HT1080 (cell line): ENCODE measurements at regions not wholly inside any gene's neighbourhood (a gene's known extent, or its start where the extent isn't known, plus 50 kb on each side); places are given as distances from the start of the nearest gene placed in this dataset.

Source experiments
- DNase-seq: peaks from one replicate; pipeline ENCODE4 v3.0.0-alpha.2; 2015; ENCODE audit warnings: low read depth

GRCh38 chr20:12069181-12069580, 151.5 kb downstream of the BTBD3 start:
- DNase-seq = no peak

DNA sequence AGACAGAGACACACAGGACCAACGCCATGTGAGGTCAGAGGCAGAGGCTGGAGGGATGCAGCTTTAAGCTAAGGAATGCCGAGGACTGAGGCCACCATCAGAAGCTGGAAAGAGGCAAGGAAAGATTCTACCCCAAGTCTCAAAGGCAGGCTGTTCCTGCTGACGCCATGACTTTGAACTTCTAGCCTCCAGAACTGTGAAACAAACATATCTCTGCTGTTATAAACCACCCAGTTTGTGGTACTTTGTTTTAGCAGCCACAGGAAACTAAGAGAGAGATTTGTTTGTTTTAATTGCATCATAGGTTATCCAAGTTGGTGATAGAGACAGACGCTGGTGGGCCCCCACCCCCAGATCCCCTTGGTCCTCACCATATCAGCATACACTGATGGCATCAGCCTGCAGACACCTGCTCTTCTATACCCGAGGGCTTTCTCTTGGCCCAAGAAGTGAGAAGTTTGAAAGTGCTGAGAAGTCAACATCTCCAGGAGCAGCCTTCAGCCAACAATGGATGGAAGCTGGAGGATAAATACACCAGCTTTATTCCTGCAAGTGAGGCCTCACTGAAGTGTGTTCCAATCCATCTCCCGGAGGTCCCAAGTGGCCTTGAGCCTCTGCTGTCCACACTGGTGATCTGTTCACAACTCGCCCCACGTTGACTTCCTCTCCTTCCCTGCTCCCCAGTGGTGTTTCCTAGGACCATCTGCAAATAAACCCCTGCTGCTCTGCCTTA, 154.7 kb downstream of the BTBD3 start:
- DNase-seq = no peak

GRCh38 chr20:12072954-12073264, 155.2 kb downstream of the BTBD3 start:
- peak; percentile 37 for DNase-seq

GRCh38 chr20:12074111-12074655, 156.5 kb downstream of the BTBD3 start:
- DNase-seq = no peak

DNA sequence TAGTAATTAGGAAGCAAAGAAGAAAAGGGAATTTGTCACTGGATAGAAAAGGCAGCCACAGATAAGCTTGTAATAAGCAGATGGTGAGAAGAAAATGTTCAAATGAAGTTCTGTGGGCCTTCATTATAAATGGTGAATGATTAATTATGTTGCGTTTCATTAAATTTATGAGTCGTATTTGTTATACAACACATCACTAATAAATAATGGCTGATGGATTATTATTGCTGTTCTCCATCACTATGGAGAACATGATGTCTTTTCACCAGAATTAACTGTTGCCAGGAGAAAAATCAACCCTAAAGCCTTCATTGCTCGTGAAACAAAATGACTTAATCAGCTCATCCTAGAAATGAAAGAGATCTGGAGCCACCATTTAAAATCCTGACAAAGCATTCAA, 158.5 kb downstream of the BTBD3 start:
- DNase-seq = no peak

- DNase-seq = no peak
Measured at GRCh38 chr20:12077875-12078274, 160.2 kb downstream of the BTBD3 start.

GRCh38 chr20:12079490-12079889, 161.8 kb downstream of the BTBD3 start:
- DNase-seq = no peak

- no peak for DNase-seq
Measured at GRCh38 chr20:12083269-12083668, 165.6 kb downstream of the BTBD3 start.

GRCh38 chr20:12084482-12084881, 166.8 kb downstream of the BTBD3 start:
- DNase-seq = no peak

DNA sequence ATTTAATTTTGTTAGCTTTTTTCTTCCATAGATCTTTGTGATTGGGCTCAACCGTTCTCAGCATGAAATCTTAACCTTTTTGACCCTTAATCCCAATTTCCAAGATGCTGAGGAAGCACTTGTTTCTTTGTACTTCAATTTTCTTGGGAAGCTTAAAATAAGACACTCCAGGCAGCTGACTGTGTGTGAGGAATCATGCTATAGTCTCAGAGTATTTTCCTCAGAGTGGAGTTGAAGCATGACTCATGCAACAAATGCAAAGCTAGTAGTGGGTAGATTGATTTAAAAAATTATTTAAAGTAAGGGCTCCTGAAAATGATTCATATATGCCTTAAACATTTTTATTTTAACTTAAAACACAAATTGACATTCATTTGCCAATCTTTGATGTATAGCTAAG, 168.7 kb downstream of the BTBD3 start:
- peak; percentile 25 for DNase-seq

GRCh38 chr20:12090920-12091319, 173.2 kb downstream of the BTBD3 start:
- DNase-seq = peak; percentile 65

DNA sequence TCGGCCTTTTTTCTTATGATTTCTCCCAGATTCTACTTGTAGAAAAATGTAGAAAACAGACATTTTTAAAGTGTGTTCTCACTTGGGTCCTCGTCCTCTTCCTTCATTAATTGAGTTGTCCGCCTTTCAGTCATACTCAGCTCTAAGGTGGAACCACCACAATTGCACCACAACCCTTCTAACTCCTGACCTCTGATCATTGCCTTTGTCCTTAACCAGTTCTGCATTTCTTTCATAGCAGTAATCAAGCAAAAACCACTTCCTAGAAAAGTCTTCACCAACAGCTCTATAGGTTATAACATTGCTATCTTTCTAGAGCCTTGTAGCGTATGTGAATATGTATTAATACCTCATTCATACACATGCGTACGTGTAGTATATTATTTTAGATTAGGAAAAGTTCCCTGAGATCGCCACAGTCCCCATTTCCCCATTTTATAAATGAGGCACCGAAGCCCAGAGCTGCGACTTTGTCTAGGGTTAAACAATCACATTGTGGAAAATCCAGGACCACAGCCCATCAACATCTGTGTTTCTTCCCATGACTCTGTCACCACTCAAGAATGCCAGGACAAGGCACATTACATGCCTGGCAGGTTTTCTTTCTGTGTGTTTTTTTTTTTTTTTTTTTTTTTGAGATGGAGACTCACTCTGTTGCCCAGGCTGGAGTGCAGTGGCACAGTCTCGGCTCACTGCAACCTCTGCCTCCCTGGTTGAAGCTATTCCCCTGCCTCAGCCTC, 175.5 kb downstream of the BTBD3 start:
- peak; percentile 20 for DNase-seq

DNA sequence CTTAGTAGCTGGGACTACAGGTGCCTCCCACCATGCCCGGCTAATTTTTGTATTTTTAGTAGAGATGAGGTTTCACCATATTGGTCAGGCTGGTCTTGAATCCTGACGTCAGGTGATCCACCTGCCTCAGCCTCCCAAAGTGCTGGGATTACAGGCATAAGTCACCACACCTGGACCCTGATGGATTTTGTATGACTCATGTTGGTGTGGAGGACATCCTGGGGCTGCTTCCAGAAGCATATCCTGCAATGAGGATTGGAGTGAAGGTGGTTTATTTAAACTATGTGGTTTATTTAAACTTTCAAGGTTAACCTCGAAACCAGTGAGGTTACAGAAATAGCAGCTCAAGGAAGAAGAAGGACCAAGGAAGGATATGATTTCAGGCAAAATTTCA, 176.1 kb downstream of the BTBD3 start:
- DNase-seq = peak; percentile 63

GRCh38 chr20:12095180-12095920, 177.7 kb downstream of the BTBD3 start:
- no peak for DNase-seq

- no peak for DNase-seq
Measured at GRCh38 chr20:12098421-12098820, 180.7 kb downstream of the BTBD3 start.

DNA sequence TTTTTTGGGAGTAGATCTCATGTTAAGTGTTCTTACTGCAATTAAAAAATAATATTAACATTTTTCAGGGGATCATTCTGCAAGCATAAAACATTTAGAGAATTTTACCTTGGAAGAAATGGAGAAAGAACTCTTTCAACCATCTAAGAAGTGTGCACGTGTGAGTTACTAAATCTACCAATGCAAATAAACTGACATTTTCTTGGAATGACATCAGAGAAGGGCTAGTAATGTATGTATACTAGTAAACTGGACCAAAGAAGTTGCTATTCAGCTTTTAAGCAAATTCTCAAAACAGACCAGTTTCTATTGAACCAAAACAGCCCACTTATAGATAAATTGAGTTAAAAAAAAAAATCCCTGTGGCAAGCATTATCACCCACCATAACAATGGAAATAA, 191.2 kb downstream of the BTBD3 start:
- DNase-seq = no peak

DNA sequence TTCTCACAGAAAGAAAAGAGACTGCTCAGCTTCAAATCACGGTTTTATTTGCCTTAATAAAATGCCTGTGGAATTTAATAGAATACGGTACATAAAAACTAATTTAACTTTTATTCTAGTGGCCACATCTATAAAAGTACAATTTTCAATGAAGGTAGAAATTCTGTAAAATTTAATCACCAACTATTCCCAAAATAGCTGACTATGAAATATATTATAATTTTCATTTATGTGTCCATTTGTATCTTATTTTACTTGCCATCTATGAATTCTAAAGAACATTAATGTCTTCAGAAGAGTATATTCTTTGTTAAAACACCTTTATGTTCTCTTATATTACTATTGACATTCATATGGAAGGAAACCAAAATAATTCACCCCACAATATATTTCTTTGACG, 192.6 kb downstream of the BTBD3 start:
- DNase-seq = no peak

DNA sequence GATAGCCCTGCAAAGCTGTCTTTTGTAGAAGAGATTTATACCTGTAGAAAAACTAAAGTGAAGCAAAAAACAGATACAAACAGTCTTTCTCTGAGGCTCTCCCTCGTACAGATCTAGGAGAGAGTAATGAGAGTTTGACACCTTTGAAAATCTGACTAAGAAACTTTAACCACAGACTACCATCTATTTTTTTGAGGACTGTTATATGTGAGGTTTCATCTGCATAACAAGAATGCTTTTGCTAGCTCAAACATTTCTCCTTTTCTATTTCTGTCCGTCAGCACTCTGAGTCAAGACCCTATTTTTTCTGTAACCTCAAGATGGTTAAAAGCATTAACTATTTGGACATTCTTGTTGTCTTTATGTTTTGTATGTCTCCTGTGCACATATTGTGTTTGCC, 193.0 kb downstream of the BTBD3 start:
- no peak for DNase-seq

DNA sequence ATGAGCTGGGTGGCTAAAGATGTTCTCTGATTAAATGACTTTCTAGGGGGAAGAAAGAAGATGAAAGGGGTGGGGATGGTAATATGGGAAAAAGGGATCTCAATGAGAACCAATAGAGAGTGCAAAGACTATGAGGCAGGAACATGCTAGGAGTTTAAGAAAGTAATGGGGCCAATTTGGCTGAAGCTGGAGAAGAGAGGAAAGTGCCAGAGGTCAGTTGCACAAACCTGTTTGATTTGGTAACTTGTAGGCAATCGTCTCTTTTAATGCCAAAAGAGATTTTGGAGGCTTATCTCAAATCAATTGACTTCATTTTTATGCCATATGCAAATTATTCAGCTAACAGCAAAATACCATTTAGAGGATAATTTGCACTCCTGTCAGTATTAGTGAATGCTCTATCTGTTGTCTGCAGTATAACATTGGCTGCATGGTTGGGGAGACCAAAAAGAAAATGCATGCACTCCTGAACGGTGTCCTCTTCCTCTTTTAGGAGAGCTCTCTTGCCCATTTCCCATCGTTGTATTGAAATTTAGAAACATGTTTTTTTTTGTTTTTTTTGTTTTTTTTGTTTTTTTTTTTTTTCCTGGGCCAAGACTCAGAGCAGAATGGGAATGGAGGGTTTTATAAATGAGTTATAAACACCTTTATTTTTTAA, 193.9 kb downstream of the BTBD3 start:
- DNase-seq = no peak

GRCh38 chr20:12112089-12112474, 194.4 kb downstream of the BTBD3 start:
- DNase-seq = no peak

GRCh38 chr20:12112665-12113064, 195.0 kb downstream of the BTBD3 start:
- DNase-seq = no peak

- no peak for DNase-seq
Measured at GRCh38 chr20:12113075-12113467, 195.4 kb downstream of the BTBD3 start.
